ENCODE measurements at regions not wholly inside any gene's neighbourhood (a gene's known extent, or its start where the extent isn't known, plus 50 kb on each side); places are given as distances from the start of the nearest gene placed in this dataset.

- H3K36me3 ChIP-seq (ENCODE audit: control insufficient read depth in 2 of 2, insufficient read depth in 2 of 2, low read length in 1 of 2): no peaks in the 10 kb centered on the region
- SMC1A ChIA-PET (ENCODE audit: uncharacterized antibody, unreplicated experiment): interaction anchor here (0.7 to 1.1 kb wide), 3 partner anchors 76 to 175 kb away, joined by 3 read pairs; no protein-coding TSS in a partner anchor
- CTCF ChIA-PET: interaction anchor here (1.4 to 1.8 kb wide), 4 partner anchors 8 to 175 kb away, joined by 4 to 7 read pairs (median 4); no protein-coding TSS in a partner anchor
- H3K4me1 ChIP-seq (ENCODE audit: control insufficient read depth, insufficient read depth, low read length): no peaks in the 10 kb centered on the region
- FAIRE-seq: no peak
- H3K79me2 ChIP-seq (ENCODE audit: control insufficient read depth, insufficient read depth, low read length): no peaks in the 10 kb centered on the region
- H3K9ac ChIP-seq (ENCODE audit: control insufficient read depth, insufficient read depth, low read length): no peak overlapping the region
- H2AFZ ChIP-seq (ENCODE audit: control insufficient read depth, low read depth, low read length): no peak overlapping the region
- no peaks in the 10 kb centered on the region for H4K20me1 ChIP-seq (ENCODE audit: control insufficient read depth, insufficient read depth)
- H3K27me3 ChIP-seq (replicated peaks in 1 of 2; ENCODE audit: control insufficient read depth in 2 of 2, insufficient read depth in 2 of 2, low read length in 1 of 2): no peaks in the 10 kb centered on the region
- TF ChIP-seq POLR2AphosphoS2 (IDR thresholded peaks at IDR 0.05; ENCODE audit: low read depth, low read length) (no peak), CTCF (IDR thresholded peaks at IDR 0.05 in 2 of 3, conservative IDR thresholded peaks at IDR 0.05 in 1 of 3; ENCODE audit: control insufficient read depth in 2 of 3, extremely low read depth in 1 of 3, insufficient read depth in 1 of 3, low read depth in 3 of 3, low read length in 3 of 3) (no peak), ATF3 (IDR thresholded peaks at IDR 0.05; ENCODE audit: borderline replicate concordance, extremely low read depth, low read depth, low read length) (no peak), NFXL1 (IDR thresholded peaks at IDR 0.05; ENCODE audit: borderline replicate concordance) (no peak), RAD51 (IDR thresholded peaks at IDR 0.05) (no peak), IKZF1 (conservative IDR thresholded peaks at IDR 0.05) (no peak), STAT1 (conservative IDR thresholded peaks at IDR 0.05) (no peak), JUNB (IDR thresholded peaks at IDR 0.05) (no peak)
- no peak overlapping the region for H3K27ac ChIP-seq (ENCODE audit: control insufficient read depth, insufficient read depth)
- H3K4me3 ChIP-seq: no peak overlapping the region
- no peaks in the 10 kb centered on the region for H3K9me3 ChIP-seq (replicated peaks; ENCODE audit: control insufficient read depth, insufficient read depth, low read length)
- POLR2A ChIA-PET: no interaction called here
- RAD21 ChIA-PET (ENCODE audit: unreplicated experiment): no interaction called here
- intact Hi-C loops (cut with micrococcal nuclease; ENCODE audit: unreplicated experiment) (loop anchor here (10.0 kb wide), 1 partner anchor 231 kb away; no protein-coding TSS in a partner anchor), in situ Hi-C loops (cut with MboI) (loop anchor here (10.0 to 25.0 kb wide), 2 partner anchors 891 to 1684 kb away; partner anchors contain the start of gene FOXG1)
- no peak overlapping the region for H3K4me2 ChIP-seq (ENCODE audit: control insufficient read depth, insufficient read depth)
- no peak for ATAC-seq
- no peak for DNase-seq (ENCODE audit: low read depth, low spot score)
- BruUV-seq (replicated peaks): no TSS peak
- WGBS (ENCODE audit: insufficient coverage, insufficient replicate concordance, low lambda C conversion rate, missing lambda C conversion rate): 59% methylated on average over 6 of the region's 6 CpGs
These were observed 113.1 kb upstream of the G2E3 start for GRCh38 chr14:30445852-30446251.

Measured in GM12878 (cell line).